ENCODE measurements at regions not wholly inside any gene's neighbourhood (a gene's known extent, or its start where the extent isn't known, plus 50 kb on each side); places are given as distances from the start of the nearest gene placed in this dataset.

GRCh38 chr5:101143526-101143925, 240.4 kb upstream of the ST8SIA4 start:
- no peaks in the 10 kb centered on the region for H4K20me1 ChIP-seq (ENCODE audit: insufficient read depth, low read length)
- H3K4me2 ChIP-seq (ENCODE audit: low read length), result no peak overlapping the region
- H2AFZ ChIP-seq (ENCODE audit: low read length), result no peak overlapping the region
- ChIA-PET POLR2A (interaction anchor here (0.5 kb wide), 1 partner anchor 417 kb away, joined by 4 read pairs; no protein-coding TSS in a partner anchor), CTCF (ENCODE audit: unreplicated experiment) (no interaction called here)
- no peaks in the 10 kb centered on the region for H3K4me1 ChIP-seq (ENCODE audit: insufficient read depth, low read length, poor library complexity, severe bottlenecking)
- TF ChIP-seq CTCF (conservative IDR thresholded peaks at IDR 0.05; ENCODE audit: low read length) (no peak), EZH2phosphoT487 (IDR thresholded peaks at IDR 0.05; ENCODE audit: borderline replicate concordance, low read depth, low read length) (no peak)
- no peak overlapping the region for H3K27ac ChIP-seq (ENCODE audit: low read depth, low read length, poor library complexity, severe bottlenecking)
- no peaks in the 10 kb centered on the region for H3K36me3 ChIP-seq (ENCODE audit: insufficient read depth, low read length)
- no peaks in the 10 kb centered on the region for H3K9me3 ChIP-seq (ENCODE audit: low read length)
- no peak for DNase-seq (ENCODE audit: low spot score)
- H3K79me2 ChIP-seq (ENCODE audit: insufficient read depth, low read depth, low read length), result no peaks in the 10 kb centered on the region
- intact Hi-C loops (cut with micrococcal nuclease; ENCODE audit: unreplicated experiment), result no loop called here
- H3K4me3 ChIP-seq (ENCODE audit: low read depth, low read length, poor library complexity, severe bottlenecking), result no peak overlapping the region
- no TSS peak for BruUV-seq (replicated peaks)
- no peaks in the 10 kb centered on the region for H3K9me2 ChIP-seq (ENCODE audit: insufficient read depth, low read length)

GRCh38 chr5:101142102-101142501, 239.0 kb upstream of the ST8SIA4 start:
- H4K20me1 ChIP-seq (ENCODE audit: insufficient read depth, low read length), result no peaks in the 10 kb centered on the region
- no peaks in the 10 kb centered on the region for H3K36me3 ChIP-seq (ENCODE audit: insufficient read depth, low read length)
- H2AFZ ChIP-seq (ENCODE audit: low read length), result no peak overlapping the region
- BruUV-seq (replicated peaks), result no TSS peak
- ChIA-PET CTCF (ENCODE audit: unreplicated experiment) (no interaction called here), POLR2A (interaction anchor here (1.1 kb wide), 1 partner anchor 8 kb away, joined by 3 read pairs; no protein-coding TSS in a partner anchor)
- H3K4me2 ChIP-seq (ENCODE audit: low read length), result no peak overlapping the region
- TF ChIP-seq CTCF (conservative IDR thresholded peaks at IDR 0.05; ENCODE audit: low read length), result no peak
- TF ChIP-seq EZH2phosphoT487 (IDR thresholded peaks at IDR 0.05; ENCODE audit: borderline replicate concordance, low read depth, low read length), result no peak
- no peak for DNase-seq (ENCODE audit: low spot score)
- intact Hi-C loops (cut with micrococcal nuclease; ENCODE audit: unreplicated experiment), result no loop called here
- no peaks in the 10 kb centered on the region for H3K9me3 ChIP-seq (ENCODE audit: low read length)
- H3K79me2 ChIP-seq (ENCODE audit: insufficient read depth, low read depth, low read length), result no peaks in the 10 kb centered on the region
- no peaks in the 10 kb centered on the region for H3K4me1 ChIP-seq (ENCODE audit: insufficient read depth, low read length, poor library complexity, severe bottlenecking)
- H3K9me2 ChIP-seq (ENCODE audit: insufficient read depth, low read length), result no peaks in the 10 kb centered on the region
- H3K4me3 ChIP-seq (ENCODE audit: low read depth, low read length, poor library complexity, severe bottlenecking), result no peak overlapping the region
- H3K27ac ChIP-seq (ENCODE audit: low read depth, low read length, poor library complexity, severe bottlenecking), result no peak overlapping the region

GRCh38 chr5:101136454-101136853, 233.4 kb upstream of the ST8SIA4 start:
- intact Hi-C loops (cut with micrococcal nuclease; ENCODE audit: unreplicated experiment), result no loop called here
- BruUV-seq (replicated peaks), result no TSS peak
- Histone ChIP-seq H2AFZ (ENCODE audit: low read length) (no peak overlapping the region), H3K4me2 (ENCODE audit: low read length) (no peak overlapping the region), H3K79me2 (ENCODE audit: insufficient read depth, low read depth, low read length) (no peaks in the 10 kb centered on the region), H3K9me2 (ENCODE audit: insufficient read depth, low read length) (no peaks in the 10 kb centered on the region), H3K27ac (ENCODE audit: low read depth, low read length, poor library complexity, severe bottlenecking) (no peak overlapping the region), H3K4me3 (ENCODE audit: low read depth, low read length, poor library complexity, severe bottlenecking) (no peak overlapping the region), H4K20me1 (ENCODE audit: insufficient read depth, low read length) (no peaks in the 10 kb centered on the region), H3K36me3 (ENCODE audit: insufficient read depth, low read length) (no peaks in the 10 kb centered on the region), H3K4me1 (ENCODE audit: insufficient read depth, low read length, poor library complexity, severe bottlenecking) (no peaks in the 10 kb centered on the region), H3K9me3 (ENCODE audit: low read length) (no peaks in the 10 kb centered on the region)
- no peak for TF ChIP-seq CTCF (conservative IDR thresholded peaks at IDR 0.05; ENCODE audit: low read length)
- TF ChIP-seq EZH2phosphoT487 (IDR thresholded peaks at IDR 0.05; ENCODE audit: borderline replicate concordance, low read depth, low read length), result no peak
- DNase-seq (ENCODE audit: low spot score), result no peak
- POLR2A ChIA-PET, result no interaction called here
- CTCF ChIA-PET (ENCODE audit: unreplicated experiment), result no interaction called here

Data from OCI-LY7 (cell line).